Fibroblast of skin of right biceps (primary cell): ENCODE measurements at regions not wholly inside any gene's neighbourhood (a gene's known extent, or its start where the extent isn't known, plus 50 kb on each side); places are given as distances from the start of the nearest gene placed in this dataset.

ENCODE experiments used
- DNase-seq: peaks from one replicate; pipeline ENCODE4 v3.0.0-alpha.2; 2013

DNA sequence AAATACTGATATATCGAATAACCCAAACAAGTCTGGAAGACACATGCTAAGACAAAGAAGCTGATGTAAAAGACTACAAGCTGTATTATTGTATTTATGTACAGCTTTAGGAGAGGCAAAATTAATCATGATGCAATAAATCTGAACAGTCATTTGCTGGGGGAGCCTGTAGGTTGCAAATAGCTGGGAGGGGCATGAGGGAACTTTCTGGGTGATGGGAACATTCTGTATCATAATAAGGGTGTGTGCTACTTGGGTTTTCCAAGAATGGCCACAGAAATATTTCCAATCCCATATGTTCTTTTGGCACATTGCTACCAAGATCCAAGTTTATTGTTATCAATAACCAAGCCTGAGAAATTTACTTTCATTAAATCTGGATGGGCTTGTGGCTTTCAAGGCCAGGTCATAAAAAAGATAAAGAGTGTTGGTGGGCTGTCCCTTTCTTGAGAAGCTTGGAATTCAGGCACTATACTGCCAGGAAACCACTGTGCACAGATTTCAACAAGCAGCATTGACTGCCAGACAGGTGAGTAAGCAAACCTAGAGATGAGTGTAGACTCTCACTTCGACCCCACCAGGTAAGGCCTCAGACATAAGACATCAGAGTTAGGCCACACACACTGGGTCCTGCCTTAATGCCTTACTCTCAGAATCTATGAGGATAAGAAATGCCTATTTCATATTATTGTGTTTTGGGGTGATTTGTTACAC, 629.7 kb upstream of the FZD8 start:
- DNase-seq = no peak

DNA sequence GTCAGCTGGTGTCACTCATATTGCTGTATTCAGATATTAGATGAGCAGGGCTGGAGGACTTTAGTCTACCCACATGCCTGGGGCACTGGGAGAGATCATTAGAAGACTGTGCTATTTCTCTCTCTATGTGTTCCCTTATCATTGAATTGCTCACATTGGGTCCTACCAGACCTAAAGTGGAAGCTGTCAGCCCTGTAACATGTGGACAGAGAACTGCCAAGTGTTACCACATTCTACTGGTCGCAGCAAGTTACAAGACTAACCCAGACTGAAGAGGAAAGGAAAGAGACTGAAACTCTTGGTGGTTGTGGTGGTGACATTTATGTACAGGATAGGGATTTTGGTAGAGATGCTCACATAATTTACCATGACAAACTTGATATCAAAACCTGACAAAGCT, 627.1 kb upstream of the FZD8 start:
- DNase-seq = no peak

DNA sequence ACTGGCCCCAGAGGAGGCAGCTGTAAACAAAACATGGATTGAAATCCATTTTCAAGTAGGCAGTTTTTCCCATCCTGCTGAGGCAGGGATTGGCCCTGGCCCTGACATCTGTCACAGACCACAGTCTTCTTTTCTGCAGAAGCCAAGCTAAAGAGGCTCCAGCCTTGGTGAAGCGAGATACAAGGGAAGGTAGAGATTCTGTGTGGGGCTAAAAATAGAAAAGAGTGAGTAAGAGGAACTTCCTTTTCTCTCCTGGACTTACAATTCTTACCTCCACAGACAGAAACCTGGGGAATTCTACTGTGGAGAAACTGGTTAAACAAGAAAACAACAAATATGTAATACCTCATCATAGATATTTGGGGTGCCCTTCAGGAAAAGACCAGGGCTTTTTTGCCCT, 624.8 kb upstream of the FZD8 start:
- no peak for DNase-seq

DNA sequence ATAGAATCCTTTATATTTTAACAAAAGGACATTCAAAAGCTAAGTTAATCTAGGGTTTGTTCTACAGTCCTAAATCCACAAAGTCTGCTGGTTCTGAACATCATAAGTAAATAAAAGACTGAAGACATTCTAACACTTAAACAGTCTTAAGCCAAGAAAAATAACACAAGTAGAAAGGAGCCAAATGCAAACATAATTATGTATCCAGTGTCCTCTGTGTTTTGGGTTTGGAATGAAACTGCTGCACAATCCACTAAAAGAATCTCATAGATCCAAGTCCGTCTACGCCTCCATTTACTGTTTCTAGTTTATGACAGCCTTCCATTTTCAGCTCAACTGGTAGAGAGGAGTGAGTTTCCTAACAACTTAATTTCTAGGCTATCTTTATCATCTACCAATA, 623.6 kb upstream of the FZD8 start:
- no peak for DNase-seq

DNA sequence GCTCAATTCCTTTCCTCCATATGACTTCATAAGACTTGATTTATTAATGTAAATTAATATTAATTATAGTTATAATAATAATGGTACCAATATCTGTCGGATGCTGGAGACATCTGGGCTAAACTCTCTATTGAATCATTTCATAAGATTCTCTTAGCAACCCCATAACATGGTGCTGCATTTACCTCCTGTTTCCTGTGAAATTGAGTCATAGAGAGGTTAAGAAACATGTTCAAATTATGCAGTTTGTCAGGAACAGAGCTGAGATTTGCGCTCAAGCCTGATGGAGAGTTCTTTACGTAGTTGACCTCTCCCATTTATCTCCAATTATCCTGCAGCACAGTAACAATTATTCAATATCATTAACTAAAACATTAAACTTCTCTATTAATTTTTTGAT, 621.8 kb upstream of the FZD8 start:
- no peak for DNase-seq

DNA sequence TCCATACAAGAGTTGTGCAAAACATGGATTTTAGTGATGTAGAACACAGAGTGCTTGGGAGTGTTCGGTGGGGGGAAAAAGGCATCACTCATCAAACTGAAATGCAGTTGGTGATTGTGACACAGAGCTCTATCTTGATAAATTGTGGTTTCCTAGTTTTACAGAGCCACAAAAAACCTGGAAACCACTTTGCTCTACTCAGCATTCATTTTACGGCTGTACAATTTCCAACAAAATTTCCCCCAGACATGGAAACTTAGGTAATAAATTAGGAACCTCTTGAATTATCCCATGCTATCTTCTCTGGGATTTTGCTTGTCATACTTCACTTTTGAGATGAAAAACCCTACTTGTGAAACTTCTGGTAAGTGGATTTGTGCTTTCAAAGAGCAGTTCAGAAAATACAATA, 614.9 kb upstream of the FZD8 start:
- DNase-seq = peak; percentile 75

DNA sequence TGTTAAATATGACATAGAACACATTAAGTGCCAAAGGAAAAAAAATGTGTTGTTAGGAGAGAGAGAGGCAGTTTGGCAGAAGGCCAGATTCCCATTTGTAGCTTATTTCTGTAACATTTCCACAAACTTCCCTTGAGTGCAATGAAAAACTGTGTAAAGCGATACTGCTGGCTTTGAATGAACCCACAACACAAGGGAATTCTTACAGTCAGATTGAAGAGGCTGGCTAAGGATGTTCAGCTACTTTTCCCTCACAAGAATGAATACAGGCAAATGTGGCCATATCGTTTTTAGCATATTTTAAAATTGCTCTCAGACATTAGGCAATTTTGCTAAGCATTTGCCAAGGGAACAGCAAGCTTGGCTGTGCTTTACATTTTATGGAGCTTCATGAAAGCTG, 614.1 kb upstream of the FZD8 start:
- DNase-seq = peak; percentile 61

DNA sequence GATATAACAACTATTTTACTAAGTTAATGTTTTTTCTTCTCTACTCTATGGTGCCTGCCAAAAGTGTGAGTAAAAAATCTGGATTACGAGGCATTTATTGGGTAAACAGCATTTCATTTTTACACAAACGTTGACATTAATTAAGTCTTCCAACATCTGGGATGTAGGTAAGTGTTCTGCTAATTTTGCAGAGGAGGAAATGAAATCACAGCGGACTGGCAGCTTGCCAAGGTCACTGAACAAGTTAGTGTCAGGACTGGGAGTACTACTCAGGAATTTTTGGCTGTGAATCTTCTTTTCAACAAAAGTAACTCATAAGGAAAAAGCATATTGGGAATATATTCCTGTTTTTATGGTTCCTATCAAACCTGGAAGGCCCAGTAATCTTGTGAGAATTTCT, 612.1 kb upstream of the FZD8 start:
- DNase-seq = peak; percentile 41

DNA sequence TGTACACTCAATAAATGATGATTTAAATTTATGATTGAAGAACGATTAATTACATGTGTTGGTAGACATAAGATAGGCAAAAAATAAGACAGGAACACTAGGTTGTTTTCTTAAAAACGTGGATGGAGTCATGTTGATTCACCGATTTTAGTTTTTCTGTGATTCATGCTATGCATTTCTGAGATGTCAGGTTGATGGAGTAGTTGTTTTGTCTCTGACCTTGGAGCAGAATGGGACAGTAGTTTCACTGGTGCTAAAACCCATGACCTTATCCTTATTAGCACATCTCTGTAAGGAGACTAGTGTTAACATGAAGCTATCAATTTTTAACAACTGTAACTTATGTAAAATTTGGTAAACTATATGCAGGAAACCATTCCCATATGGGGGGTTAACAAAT, 611.6 kb upstream of the FZD8 start:
- no peak for DNase-seq

DNA sequence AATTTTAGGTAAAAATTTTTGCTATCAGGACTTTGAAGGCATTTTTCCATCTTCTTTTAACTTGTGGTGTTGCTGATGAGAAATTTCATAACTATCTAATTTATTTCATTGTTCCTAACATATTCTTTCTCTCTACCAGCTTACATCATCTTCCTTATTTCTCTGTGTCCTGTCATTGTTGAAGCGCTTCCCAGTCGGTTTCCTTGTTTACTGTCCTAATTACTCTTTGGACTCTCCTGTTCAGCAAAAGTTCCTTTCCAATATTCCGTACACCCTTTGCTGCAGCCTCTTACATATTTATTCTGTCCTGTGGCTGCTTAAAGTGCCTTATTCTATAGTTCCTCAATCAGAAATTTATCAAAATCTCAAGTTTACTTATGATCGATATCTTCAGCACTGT, 609.0 kb upstream of the FZD8 start:
- DNase-seq = no peak

DNA sequence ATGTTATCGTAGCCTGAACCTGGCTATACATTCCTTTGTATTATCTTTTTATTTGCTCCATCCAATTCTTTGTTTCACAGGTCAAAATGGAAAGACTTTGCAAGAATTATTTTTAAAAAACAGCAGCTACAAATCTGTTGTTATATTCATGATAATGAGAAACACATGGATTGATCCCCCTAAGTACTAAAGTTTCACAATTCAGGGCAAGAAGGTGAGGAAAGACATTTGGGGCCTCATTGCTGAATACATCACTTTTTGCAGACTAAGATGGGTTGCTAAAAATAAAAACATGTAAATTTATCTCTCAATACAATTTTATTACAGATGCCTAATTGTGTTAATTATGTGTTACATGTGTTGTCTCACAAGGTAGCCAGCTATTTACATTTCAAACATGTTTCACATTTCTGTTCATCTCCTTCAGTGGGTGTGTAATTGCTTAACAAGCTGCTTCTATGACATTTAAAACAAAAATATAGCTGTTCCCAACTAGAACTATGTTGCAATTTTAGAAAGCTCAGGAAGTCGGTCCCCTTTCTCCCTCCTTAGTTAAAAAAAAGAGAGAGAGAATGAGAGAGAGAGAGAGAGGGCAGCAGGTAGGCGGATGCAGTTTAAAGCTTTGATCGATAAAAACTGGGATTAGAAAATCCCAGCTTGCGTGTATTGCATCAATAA, 606.3 kb upstream of the FZD8 start:
- DNase-seq = peak; percentile 7

DNA sequence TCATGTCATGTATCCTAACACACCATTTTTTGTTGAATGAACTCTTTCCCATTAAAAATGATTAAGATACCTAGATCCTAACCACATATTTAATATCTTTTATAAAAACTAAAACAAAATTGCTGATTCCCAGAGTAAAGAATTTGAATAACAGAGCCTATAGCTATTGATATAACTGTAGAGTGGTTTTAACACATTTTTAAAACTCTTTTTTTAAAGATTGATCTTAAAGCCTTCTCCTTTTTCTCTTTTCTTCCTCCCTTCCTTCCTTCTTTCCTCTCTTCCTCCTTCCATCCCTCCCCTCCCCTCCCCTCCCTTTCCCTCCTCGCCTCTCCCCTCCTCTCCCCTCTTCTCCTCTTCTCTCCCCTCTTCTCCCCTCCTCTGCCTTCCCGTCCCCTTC, 605.4 kb upstream of the FZD8 start:
- no peak for DNase-seq

DNA sequence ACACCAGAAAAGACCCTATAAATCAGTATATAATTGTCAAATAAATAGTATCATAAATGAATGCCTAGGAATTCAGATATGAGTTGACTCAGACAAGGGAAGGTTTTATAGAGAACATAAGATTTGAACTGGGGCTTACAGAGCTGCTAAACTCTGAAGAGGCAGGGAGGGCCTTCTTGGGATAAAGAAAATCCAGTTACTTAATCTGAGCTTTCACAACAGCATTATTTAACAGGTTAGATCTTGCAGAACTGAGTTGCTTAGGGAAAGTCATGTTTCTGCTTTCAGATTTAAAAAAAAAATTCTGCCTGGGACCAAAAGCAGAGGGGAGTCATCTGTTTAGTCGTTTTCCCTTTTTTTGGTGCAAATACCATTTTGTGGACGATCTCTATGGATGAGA, 594.8 kb upstream of the FZD8 start:
- DNase-seq = no peak

DNA sequence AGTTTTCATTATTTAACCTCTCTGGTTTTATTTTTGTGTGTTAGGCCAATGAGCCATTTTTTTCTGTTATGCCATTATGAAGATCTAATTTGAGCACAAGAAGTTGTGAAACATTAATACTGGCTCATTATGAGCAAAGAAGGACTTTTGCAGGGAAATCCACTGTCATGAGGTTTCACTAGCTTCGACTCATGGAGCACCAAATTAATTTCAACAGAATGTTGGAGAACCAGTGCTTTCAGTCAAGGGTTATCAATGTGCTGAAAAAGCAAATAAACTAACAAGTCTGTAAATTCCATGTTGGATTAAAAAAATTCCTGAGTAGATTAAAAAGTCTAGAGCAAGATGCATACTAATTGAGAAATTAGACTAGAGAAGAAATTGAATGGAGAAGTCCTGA, 594.2 kb upstream of the FZD8 start:
- DNase-seq = no peak

DNA sequence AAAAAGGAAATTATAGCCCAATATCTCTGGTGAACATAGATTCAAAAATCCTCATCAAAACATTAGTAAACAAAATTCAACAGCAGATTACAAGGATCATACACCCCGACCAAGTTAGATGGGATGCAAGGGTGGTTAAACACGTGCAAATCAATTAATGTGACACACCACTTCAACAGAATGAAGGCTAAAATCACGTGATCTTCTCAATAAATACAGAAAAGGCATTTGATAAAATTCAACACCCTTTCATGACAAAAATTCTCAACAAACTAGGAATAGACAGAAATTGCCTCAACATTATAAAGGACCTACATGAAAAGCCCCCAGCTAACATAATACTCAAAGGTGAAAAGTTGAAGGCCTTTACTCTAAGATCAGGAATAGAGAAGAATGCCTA, 590.8 kb upstream of the FZD8 start:
- DNase-seq = no peak

DNA sequence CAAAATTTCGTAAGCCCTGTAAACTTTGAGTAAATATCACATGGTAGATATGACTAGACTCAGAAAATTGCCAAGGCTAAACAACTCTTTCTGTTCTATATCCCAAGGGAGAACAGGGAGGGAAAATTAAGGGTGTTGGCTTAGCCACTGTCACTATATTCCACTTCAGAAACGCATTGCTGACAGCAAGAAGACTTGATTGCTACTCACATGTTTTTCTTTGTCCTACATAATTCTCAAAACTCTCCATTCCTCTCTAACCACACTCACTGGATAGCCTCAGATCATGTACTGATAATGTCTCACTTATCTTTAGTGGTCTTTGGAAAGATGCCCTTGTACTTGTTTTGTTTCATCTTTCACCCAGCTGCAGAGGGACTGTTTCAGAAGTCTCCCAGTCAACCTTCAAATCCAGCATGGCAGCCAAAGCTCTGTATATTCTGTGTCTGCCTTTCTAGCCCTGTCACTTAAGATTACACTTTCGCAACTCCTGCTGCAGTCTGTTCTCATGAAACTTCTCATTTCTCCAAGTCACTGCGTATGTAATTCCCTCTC, 582.4 kb upstream of the FZD8 start:
- peak; percentile 59 for DNase-seq

DNA sequence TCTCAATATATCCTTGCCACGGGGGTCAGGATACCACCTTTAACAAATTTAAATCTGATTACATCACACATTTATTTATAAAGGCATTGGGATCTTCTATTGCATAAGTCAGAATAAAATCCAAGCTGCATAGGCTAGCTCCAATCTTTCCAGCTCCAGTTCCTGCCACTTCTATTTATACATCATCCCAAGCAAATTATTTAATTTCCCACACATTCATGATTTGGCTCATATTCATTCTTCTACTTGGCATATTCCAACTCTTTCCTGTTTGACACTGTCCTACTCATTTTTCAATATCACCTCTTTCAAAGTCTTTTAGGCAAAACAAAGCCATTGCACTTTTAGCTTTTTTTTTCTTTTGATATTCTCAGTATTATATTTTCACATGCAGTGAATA, 579.0 kb upstream of the FZD8 start:
- no peak for DNase-seq

DNA sequence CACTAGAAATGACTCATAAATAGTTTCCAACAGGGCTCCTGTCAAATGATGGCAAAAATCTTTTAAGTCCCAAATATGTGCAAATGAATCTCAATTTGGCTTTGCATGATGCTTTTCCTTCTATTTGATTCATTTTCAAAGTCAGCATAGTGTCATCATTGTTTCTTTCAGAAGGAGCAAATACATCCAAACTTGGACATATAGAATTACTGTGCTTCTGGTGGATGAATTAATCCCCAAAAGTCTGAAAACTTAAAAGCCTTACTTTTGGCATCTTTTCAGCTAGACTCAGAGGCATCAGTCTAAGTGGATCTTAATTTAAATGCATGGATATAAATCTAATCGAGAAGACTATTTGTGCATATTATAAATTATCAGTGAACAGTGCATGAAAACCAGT, 578.1 kb upstream of the FZD8 start:
- DNase-seq = peak; percentile 16

DNA sequence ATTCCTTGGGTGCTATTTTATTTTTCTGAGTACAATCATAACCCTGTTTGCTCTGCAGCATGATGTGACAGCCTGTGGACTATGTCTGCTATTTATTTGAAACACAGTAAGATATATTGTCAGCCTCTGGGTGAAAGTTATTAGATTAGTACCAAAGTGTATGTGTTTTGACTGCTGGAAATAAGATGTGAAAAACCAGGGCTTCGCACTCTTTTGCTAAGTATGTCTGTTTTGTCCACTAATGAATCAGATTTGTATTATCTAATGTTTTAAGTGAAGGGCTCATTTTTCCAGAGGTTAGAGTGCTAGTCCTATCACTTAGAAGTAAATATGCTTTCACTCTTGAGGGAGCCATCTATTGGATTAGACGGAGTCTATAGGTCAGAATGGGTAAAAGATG, 569.8 kb upstream of the FZD8 start:
- no peak for DNase-seq

DNA sequence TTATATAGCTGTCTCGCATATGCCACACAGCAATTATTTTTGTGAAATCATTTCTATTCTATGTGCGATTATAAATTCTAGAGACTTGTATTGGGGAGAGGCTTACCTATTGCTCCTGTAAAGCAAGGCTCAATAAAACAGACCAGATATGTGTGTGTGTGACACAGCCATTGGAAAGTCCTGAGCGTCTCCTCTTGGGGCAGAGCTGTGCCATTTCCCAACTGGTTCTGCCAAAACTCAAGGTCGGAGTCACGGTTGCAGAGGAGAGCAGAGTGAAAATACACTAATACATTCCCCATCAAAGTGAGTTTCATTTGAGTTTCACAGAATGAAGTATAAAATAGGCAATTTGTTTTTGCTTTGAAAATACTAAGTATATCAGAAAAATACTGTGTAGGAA, 567.4 kb upstream of the FZD8 start:
- DNase-seq = no peak

DNA sequence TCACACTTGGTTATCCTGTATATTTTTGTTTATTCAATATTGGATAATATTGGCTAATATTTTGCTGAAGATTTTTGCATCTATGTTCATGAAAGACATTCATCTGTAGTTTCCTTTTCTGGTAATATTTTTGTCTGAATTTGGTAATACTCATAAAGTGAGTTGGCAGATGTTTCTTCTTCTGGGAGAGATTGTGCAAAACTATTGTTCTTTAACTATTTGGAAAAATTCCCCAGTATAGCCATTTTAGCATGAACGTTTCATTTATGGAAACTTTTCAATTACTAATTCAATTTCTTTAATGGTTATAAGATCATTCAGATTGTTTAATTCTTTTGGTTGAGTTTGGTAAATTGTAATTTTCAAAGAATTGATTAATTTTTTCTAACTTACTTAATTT, 560.8 kb upstream of the FZD8 start:
- no peak for DNase-seq

DNA sequence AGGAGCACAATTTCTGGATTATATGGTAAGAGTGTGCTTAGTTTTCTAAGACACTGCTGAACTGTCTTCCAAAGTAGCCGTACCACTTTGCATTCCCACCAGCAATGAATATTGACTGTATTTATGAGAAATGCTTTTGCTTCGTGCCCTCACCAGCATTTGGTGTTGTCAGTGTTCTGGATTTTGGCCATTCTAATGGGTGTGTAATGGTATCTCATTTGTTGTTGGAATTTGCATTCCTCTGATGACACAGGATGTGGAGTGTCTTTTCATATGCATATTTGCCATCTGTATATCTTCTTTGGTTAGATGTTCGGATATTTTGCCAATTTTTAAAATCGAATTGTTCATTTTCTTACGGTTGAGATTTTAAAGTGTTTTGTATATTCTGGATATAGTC, 558.5 kb upstream of the FZD8 start:
- DNase-seq = no peak

DNA sequence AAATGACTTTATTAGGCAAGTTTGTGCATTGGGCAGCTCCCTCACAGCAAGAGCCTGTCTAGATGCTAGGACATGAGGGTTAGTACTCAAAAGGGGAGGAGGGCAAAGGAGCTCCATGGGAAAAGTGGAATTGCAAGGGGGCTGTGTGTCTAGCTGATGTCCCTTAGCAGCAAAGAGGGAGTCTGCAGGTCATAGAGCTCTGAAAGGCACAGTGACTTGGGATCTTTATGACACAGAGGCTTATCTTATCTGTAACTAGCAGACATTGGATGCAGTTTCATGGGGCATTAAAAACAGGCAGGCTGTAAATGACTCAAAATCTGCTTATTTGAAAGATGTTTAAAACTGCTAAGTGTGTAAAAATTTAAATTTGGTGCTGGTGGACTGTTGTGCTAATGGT, 556.2 kb upstream of the FZD8 start:
- no peak for DNase-seq

DNA sequence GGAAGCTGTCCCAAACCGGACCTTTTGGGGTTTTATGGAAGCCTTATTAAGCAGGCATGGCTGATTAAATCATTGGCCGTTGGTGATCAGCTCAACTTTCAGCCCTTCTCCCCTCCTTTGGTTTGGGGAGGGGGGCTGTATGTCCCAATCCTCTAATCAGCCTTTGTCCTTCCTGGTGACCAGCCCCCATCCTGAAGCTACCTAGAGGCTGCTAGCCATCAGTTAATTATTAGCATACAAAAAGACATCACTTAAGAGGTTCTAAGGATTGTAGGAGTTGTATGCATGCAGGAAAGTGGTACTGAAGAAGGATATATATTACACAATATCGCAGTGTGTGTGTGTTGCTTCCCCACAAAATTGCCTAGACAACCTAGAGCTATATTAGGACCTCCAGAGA, 553.3 kb upstream of the FZD8 start:
- DNase-seq = no peak

DNA sequence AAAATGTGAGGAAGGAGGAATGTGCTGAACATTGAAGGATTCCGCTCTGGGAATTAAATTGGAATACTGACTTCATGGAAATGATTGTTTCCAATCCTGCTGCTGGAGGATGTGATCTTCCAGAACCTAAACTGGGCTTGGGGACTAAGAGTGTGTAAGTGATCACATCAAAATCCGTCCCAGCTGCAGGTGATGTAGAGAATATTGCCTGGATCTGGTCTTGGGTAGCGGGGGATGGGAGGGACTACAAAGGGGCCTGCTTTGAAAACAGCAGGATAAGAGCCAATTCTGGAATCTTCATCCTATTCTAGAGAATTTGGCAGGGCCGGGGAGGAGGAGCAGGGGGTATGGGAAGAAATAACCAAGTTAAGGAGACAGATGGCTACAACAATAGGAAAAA, 552.2 kb upstream of the FZD8 start:
- DNase-seq = no peak
